Hematopoietic multipotent progenitor cell treated with erythropoietin and hydrocortisone succinate and interleukin-3 and kit ligand, for 4 days (in vitro differentiated cells): ENCODE measurements at regions not wholly inside any gene's neighbourhood (a gene's known extent, or its start where the extent isn't known, plus 50 kb on each side); places are given as distances from the start of the nearest gene placed in this dataset.

Experiments used
- DNase-seq: peaks from one replicate; pipeline ENCODE4 v3.0.0-alpha.2; 2015

GRCh38 chr6:109292983-109293586, 89.2 kb downstream of the CD164 start:
- DNase-seq = no peak

- DNase-seq = peak; percentile 67
These were observed 89.8 kb downstream of the CD164 start for GRCh38 chr6:109292420-109292819.

- DNase-seq = no peak
These were observed 90.4 kb downstream of the CD164 start for GRCh38 chr6:109291902-109292301.

GRCh38 chr6:109290143-109290931, 91.9 kb downstream of the CD164 start:
- no peak for DNase-seq

- DNase-seq = no peak
These were observed 96.9 kb downstream of the CD164 start for GRCh38 chr6:109285366-109285765.

- DNase-seq = peak; percentile 52
These were observed 97.6 kb downstream of the CD164 start for GRCh38 chr6:109284675-109285074.

GRCh38 chr6:109282756-109283155, 99.5 kb downstream of the CD164 start:
- DNase-seq = no peak

- DNase-seq = no peak
These were observed 102.6 kb downstream of the CD164 start for GRCh38 chr6:109279628-109280027.

GRCh38 chr6:109271622-109272021, 110.6 kb downstream of the CD164 start:
- DNase-seq = no peak

GRCh38 chr6:109269953-109270517, 112.2 kb downstream of the CD164 start:
- DNase-seq = no peak

GRCh38 chr6:109269057-109269456, 113.2 kb downstream of the CD164 start:
- DNase-seq = no peak

- no peak for DNase-seq
These were observed 116.7 kb downstream of the CD164 start for GRCh38 chr6:109265530-109265929.

GRCh38 chr6:109263873-109264700, 118.2 kb downstream of the CD164 start:
- DNase-seq = peak; percentile 42

GRCh38 chr6:109262261-109262660, 120.0 kb downstream of the CD164 start:
- DNase-seq = no peak

GRCh38 chr6:109261811-109262210, 120.5 kb downstream of the CD164 start:
- DNase-seq = no peak

- no peak for DNase-seq
These were observed 121.6 kb downstream of the CD164 start for GRCh38 chr6:109260701-109261100.

GRCh38 chr6:109260126-109260525, 122.1 kb downstream of the CD164 start:
- no peak for DNase-seq

- DNase-seq = no peak
These were observed 124.1 kb downstream of the CD164 start for GRCh38 chr6:109258129-109258528.

GRCh38 chr6:109257494-109257893, 124.8 kb downstream of the CD164 start:
- no peak for DNase-seq

- DNase-seq = no peak
These were observed 126.2 kb downstream of the CD164 start for GRCh38 chr6:109255946-109256640.

- DNase-seq = no peak
These were observed 127.2 kb downstream of the CD164 start for GRCh38 chr6:109255087-109255486.

- no peak for DNase-seq
These were observed 128.9 kb downstream of the CD164 start for GRCh38 chr6:109253366-109253765.
